Progenitor cell of endocrine pancreas (in vitro differentiated cells): ENCODE measurements at regions not wholly inside any gene's neighbourhood (a gene's known extent, or its start where the extent isn't known, plus 50 kb on each side); places are given as distances from the start of the nearest gene placed in this dataset.

Experiments
- DNase-seq: peaks from one replicate; pipeline ENCODE4 v3.0.0; 2021; ENCODE audit warnings: low spot score; ENCODE audit not compliant: unreplicated experiment
- H3K27ac Mint-ChIP-seq: 2 replicates; pipeline ENCODE4 v1.8.0; 2021; ENCODE audit warnings: mild to moderate bottlenecking, moderate library complexity, mixed read lengths
- H3K27me3 Mint-ChIP-seq: 2 replicates; pipeline ENCODE4 v1.8.0; 2021; ENCODE audit warnings: mixed read lengths
- H3K36me3 Mint-ChIP-seq: 2 replicates; pipeline ENCODE4 v1.8.0; 2022; ENCODE audit warnings: mixed read lengths; ENCODE audit not compliant: insufficient read depth
- H3K4me1 Mint-ChIP-seq: 2 replicates; pipeline ENCODE4 v1.8.0; 2021; ENCODE audit warnings: low read depth, mixed read lengths
- H3K4me3 Mint-ChIP-seq: 2 replicates; pipeline ENCODE4 v1.8.0; 2021; ENCODE audit warnings: low read depth, mild to moderate bottlenecking, moderate library complexity, mixed read lengths
- H3K9me3 Mint-ChIP-seq: 2 replicates; pipeline ENCODE4 v1.8.0; 2021; ENCODE audit warnings: low read depth, mixed read lengths
- CTCF ChIP-seq: fragments of 200-600 bp; sonication (generic); IDR thresholded peaks from one replicate; pipeline ENCODE4 v1.5.0; 2021; ENCODE audit warnings: antibody characterized with exemption, mild to moderate bottlenecking; ENCODE audit not compliant: unreplicated experiment

DNA sequence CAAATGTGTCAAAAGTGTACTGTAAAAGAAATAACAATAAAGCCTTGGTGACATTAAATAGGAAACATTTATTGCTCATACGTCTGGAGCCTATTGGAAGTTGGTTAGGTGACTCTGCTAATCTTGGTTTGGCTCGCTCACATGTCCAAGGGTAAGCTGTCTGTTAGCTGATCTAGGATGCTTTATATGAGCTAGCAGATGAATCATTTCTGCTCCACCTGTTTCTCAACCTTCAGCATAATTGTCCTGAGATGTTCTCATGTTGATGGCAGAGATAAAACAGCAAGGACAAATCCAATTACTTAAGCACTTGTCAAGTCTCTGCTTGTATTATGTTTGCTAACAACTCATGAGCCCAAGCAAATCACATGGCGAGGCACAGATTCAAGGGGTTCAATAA lies 56.0 kb upstream of the CD53 start:
- H3K4me3 Mint-ChIP-seq: no peak overlapping the region
- DNase-seq: no peak
- no peak for TF ChIP-seq CTCF
- H3K4me1 Mint-ChIP-seq: no peaks in the 10 kb centered on the region
- H3K27ac Mint-ChIP-seq: no peak overlapping the region
- peaks cover 12% of the 10 kb centered on the region for H3K9me3 Mint-ChIP-seq
- H3K36me3 Mint-ChIP-seq: no peaks in the 10 kb centered on the region
- H3K27me3 Mint-ChIP-seq: peaks cover 52% of the 10 kb centered on the region

- H3K36me3 Mint-ChIP-seq: no peaks in the 10 kb centered on the region
- H3K27me3 Mint-ChIP-seq: peaks cover 39% of the 10 kb centered on the region
- TF ChIP-seq CTCF: no peak
- H3K27ac Mint-ChIP-seq: no peak overlapping the region
- peaks cover 6% of the 10 kb centered on the region for H3K9me3 Mint-ChIP-seq
- H3K4me3 Mint-ChIP-seq: no peak overlapping the region
- no peak for DNase-seq
- H3K4me1 Mint-ChIP-seq: no peaks in the 10 kb centered on the region
These were observed 61.4 kb upstream of the CD53 start for GRCh38 chr1:110811529-110811928.

GRCh38 chr1:110800079-110800478 lies 72.9 kb upstream of the CD53 start:
- no peak for DNase-seq
- TF ChIP-seq CTCF: no peak
- Mint-ChIP-seq H3K4me3 (no peak overlapping the region), H3K36me3 (no peaks in the 10 kb centered on the region), H3K27ac (no peak overlapping the region), H3K27me3 (peaks cover 40% of the 10 kb centered on the region), H3K9me3 (peaks cover 7% of the 10 kb centered on the region), H3K4me1 (no peaks in the 10 kb centered on the region)

GRCh38 chr1:110798691-110799256 lies 74.2 kb upstream of the CD53 start:
- peaks cover 10% of the 10 kb centered on the region for H3K9me3 Mint-ChIP-seq
- no peak overlapping the region for H3K4me3 Mint-ChIP-seq
- H3K27ac Mint-ChIP-seq: no peak overlapping the region
- no peaks in the 10 kb centered on the region for H3K4me1 Mint-ChIP-seq
- no peak for TF ChIP-seq CTCF
- H3K27me3 Mint-ChIP-seq: peaks cover 48% of the 10 kb centered on the region
- no peak for DNase-seq
- H3K36me3 Mint-ChIP-seq: no peaks in the 10 kb centered on the region

DNA sequence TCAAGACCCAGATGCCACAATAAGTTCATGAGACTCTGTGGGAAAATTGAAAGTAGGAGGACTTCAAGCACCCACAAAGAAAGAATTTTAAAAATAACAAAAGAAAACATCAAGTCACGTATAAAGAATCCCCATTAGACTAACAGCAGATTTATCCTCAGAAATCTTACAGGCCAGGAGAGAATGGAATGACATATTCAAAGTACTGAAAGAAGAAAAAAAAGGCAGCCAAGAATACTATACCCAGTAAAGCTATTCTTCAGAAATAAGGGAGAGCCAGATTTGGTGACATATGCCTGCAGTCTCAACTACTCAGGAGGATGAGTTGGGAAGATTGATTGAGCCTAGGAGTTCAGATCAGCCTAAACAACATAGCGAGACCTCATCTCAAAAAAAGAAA lies 84.3 kb upstream of the CD53 start:
- no peaks in the 10 kb centered on the region for H3K4me1 Mint-ChIP-seq
- H3K27ac Mint-ChIP-seq: no peak overlapping the region
- TF ChIP-seq CTCF: no peak
- peaks cover 57% of the 10 kb centered on the region for H3K27me3 Mint-ChIP-seq
- H3K4me3 Mint-ChIP-seq: no peak overlapping the region
- H3K36me3 Mint-ChIP-seq: no peaks in the 10 kb centered on the region
- peaks cover 8% of the 10 kb centered on the region for H3K9me3 Mint-ChIP-seq
- no peak for DNase-seq
